ENCODE measurements at regions not wholly inside any gene's neighbourhood (a gene's known extent, or its start where the extent isn't known, plus 50 kb on each side); places are given as distances from the start of the nearest gene placed in this dataset.
"Not testable (repeated sequence)": the region's sequence is repeated elsewhere in the genome, so short reads cannot be mapped to it uniquely, and the experiment has no call there.

DNA sequence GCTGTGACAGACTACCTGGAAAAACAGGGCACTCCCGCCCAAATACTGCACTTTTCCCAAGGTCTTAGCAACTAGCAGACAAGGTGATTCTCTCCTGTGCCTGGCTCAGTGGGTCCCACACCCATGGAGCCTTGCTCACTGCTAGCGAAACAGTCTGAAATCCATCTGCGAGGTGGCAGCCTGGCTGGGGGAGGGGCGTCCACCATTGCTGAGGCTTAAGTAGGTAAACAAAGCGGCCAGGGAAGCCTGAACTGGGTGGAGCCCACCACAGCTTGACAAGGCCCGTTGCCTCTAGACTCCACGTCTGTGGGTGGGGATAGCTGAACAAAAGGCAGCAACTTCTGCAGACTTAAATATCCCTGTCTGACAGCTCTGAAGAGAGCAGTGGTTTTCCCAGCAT lies 145.2 kb downstream of the CCT8L2 start:
- TF ChIP-seq, protein P1, sequence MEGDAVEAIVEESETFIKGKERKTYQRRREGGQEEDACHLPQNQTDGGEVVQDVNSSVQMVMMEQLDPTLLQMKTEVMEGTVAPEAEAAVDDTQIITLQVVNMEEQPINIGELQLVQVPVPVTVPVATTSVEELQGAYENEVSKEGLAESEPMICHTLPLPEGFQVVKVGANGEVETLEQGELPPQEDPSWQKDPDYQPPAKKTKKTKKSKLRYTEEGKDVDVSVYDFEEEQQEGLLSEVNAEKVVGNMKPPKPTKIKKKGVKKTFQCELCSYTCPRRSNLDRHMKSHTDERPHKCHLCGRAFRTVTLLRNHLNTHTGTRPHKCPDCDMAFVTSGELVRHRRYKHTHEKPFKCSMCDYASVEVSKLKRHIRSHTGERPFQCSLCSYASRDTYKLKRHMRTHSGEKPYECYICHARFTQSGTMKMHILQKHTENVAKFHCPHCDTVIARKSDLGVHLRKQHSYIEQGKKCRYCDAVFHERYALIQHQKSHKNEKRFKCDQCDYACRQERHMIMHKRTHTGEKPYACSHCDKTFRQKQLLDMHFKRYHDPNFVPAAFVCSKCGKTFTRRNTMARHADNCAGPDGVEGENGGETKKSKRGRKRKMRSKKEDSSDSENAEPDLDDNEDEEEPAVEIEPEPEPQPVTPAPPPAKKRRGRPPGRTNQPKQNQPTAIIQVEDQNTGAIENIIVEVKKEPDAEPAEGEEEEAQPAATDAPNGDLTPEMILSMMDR (IDR thresholded peaks at IDR 0.05): not testable (repeated sequence)
- not testable (repeated sequence) for TF ChIP-seq POLR2A (IDR thresholded peaks at IDR 0.05)
